ENCODE measurements at regions not wholly inside any gene's neighbourhood (a gene's known extent, or its start where the extent isn't known, plus 50 kb on each side); places are given as distances from the start of the nearest gene placed in this dataset.

DNA sequence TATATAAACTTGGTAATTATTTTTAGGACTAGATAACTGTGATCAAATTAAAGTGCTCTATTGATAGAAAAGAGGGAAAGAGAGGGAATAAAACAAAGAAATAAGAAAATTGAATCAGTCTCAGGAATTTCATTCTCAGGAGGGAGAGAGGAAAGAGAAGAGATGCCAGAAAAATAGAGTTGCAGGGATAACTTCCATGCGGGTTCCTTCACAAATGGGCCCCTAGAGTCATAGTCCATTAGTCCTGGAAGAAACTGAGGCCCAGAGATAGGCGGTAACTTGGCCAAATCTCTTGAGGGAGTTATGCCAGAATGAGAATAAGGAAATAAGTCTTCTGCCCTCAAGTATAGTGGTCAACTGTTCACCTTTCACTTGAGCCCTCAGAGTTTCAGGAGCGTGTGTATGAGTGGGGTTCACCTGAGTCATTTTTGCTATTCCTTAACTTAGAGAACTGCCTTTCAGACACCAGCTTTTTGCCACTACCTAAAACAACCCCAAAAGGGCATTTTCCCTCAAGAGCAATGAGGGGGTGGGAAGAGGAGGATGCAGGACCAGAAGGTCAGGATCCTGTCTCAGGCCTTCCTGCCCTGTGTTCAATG is 192.6 kb downstream of the MEX3B start:
- Histone ChIP-seq H2AFZ (ENCODE audit: low read depth) (no peak overlapping the region), H3K4me2 (no peak overlapping the region), H4K20me1 (ENCODE audit: insufficient read depth) (no peaks in the 10 kb centered on the region), H3K36me3 (ENCODE audit: insufficient read depth) (no peaks in the 10 kb centered on the region), H3K27ac (no peak overlapping the region), H3K79me2 (ENCODE audit: insufficient read depth, low read depth) (no peaks in the 10 kb centered on the region), H3K4me1 (ENCODE audit: low read depth, poor library complexity, severe bottlenecking) (no peaks in the 10 kb centered on the region), H3K4me3 (IDR thresholded peaks at IDR 0.05; ENCODE audit: insufficient read depth, low read depth, low read length) (no peak overlapping the region), H3K9ac (no peak overlapping the region), H3K27me3 (ENCODE audit: insufficient read depth, low read depth) (no peaks in the 10 kb centered on the region)
- TF ChIP-seq, protein P1, sequence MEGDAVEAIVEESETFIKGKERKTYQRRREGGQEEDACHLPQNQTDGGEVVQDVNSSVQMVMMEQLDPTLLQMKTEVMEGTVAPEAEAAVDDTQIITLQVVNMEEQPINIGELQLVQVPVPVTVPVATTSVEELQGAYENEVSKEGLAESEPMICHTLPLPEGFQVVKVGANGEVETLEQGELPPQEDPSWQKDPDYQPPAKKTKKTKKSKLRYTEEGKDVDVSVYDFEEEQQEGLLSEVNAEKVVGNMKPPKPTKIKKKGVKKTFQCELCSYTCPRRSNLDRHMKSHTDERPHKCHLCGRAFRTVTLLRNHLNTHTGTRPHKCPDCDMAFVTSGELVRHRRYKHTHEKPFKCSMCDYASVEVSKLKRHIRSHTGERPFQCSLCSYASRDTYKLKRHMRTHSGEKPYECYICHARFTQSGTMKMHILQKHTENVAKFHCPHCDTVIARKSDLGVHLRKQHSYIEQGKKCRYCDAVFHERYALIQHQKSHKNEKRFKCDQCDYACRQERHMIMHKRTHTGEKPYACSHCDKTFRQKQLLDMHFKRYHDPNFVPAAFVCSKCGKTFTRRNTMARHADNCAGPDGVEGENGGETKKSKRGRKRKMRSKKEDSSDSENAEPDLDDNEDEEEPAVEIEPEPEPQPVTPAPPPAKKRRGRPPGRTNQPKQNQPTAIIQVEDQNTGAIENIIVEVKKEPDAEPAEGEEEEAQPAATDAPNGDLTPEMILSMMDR (conservative IDR thresholded peaks at IDR 0.05; ENCODE audit: low read depth, low read length), result no peak

DNA sequence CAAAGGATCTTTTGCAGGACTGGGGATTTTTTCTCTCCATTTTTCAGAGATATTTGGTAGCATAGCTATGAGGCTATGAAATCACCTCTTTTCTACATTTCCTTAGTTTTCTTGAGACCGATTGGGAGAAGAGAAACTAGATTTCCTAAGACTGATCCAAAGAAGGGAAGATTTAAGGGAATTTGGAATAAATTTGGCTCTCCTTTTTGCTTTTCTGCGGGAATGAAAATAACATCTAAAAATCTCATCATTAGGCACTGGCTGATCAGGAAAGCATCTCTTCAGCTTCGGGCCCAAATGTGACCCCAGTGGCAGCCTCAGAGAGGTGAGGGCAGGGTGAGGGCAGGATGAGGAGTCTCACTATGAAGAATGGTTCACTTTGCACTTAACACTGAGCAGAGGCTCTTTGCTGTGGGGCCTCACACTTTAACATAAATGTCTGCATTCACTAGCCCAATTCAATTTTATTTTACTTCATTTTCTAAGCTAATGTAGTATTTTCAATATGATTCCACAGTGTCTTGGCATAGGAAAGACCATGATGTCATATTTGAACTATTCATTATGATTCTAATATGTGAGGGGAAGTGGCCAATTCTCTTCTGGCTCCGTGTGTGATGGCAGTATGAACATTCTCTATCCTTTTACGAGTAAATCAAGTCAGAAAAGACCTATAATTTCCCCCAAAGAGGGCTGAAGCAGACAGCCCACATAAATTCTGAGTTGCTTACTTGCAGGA is 193.2 kb downstream of the MEX3B start:
- H2AFZ ChIP-seq (ENCODE audit: low read depth), result no peak overlapping the region
- H3K4me3 ChIP-seq (IDR thresholded peaks at IDR 0.05; ENCODE audit: insufficient read depth, low read depth, low read length), result no peak overlapping the region
- H3K27ac ChIP-seq, result no peak overlapping the region
- no peak overlapping the region for H3K4me2 ChIP-seq
- H3K36me3 ChIP-seq (ENCODE audit: insufficient read depth), result no peaks in the 10 kb centered on the region
- TF ChIP-seq, protein P1 (conservative IDR thresholded peaks at IDR 0.05; ENCODE audit: low read depth, low read length), result no peak
- no peaks in the 10 kb centered on the region for H3K4me1 ChIP-seq (ENCODE audit: low read depth, poor library complexity, severe bottlenecking)
- no peak overlapping the region for H3K9ac ChIP-seq
- no peaks in the 10 kb centered on the region for H4K20me1 ChIP-seq (ENCODE audit: insufficient read depth)
- H3K27me3 ChIP-seq (ENCODE audit: insufficient read depth, low read depth), result no peaks in the 10 kb centered on the region
- no peaks in the 10 kb centered on the region for H3K79me2 ChIP-seq (ENCODE audit: insufficient read depth, low read depth)

DNA sequence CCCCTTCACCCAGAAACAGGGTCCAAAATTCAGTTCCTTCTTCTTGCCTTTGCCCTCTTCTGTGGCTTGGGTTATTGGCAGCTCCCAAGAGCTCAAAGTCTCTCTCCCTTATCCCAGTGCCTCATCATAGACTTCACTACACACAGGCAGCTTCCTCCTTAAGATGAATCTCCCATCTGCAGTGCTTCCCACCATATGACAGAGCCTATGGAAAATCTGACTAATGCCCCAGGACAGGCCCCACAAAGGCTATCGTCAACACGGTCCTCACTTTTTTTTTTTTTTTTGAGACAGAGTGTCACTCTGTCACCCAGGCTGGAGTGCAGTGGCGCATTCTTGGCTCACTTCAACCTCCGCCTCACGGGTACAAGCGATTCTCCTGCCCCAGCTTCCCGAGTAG is 194.1 kb downstream of the MEX3B start:
- H3K27me3 ChIP-seq (ENCODE audit: insufficient read depth, low read depth), result no peaks in the 10 kb centered on the region
- no peak overlapping the region for H3K4me2 ChIP-seq
- TF ChIP-seq, protein P1 (conservative IDR thresholded peaks at IDR 0.05; ENCODE audit: low read depth, low read length), result no peak
- no peaks in the 10 kb centered on the region for H3K79me2 ChIP-seq (ENCODE audit: insufficient read depth, low read depth)
- H3K36me3 ChIP-seq (ENCODE audit: insufficient read depth), result no peaks in the 10 kb centered on the region
- no peak overlapping the region for H3K4me3 ChIP-seq (IDR thresholded peaks at IDR 0.05; ENCODE audit: insufficient read depth, low read depth, low read length)
- no peak overlapping the region for H3K9ac ChIP-seq
- H3K4me1 ChIP-seq (ENCODE audit: low read depth, poor library complexity, severe bottlenecking), result no peaks in the 10 kb centered on the region
- no peaks in the 10 kb centered on the region for H4K20me1 ChIP-seq (ENCODE audit: insufficient read depth)
- H2AFZ ChIP-seq (ENCODE audit: low read depth), result no peak overlapping the region
- H3K27ac ChIP-seq, result no peak overlapping the region

DNA sequence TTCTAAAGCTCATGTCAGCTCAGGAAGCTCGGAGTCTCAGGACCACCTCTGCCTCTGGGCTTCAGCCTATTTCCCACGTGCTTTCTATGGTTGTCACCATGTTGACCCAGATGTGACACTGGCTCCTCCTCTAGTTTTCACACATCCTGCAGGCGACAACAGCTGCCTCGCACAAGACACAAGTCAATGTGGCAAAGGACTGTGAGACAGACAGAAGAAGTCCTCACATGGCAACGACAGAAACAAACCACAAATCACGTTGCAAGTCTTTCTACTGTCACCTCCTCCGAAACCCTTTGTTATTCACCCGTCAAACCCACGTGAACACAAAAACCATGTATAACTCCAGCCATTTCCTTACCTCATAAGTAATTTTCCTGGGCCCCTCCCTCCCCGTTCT is 194.5 kb downstream of the MEX3B start:
- H3K36me3 ChIP-seq (ENCODE audit: insufficient read depth), result no peaks in the 10 kb centered on the region
- H3K79me2 ChIP-seq (ENCODE audit: insufficient read depth, low read depth), result no peaks in the 10 kb centered on the region
- H3K9ac ChIP-seq, result no peak overlapping the region
- TF ChIP-seq, protein P1 (conservative IDR thresholded peaks at IDR 0.05; ENCODE audit: low read depth, low read length), result no peak
- H3K4me2 ChIP-seq, result no peak overlapping the region
- no peak overlapping the region for H3K27ac ChIP-seq
- H3K4me1 ChIP-seq (ENCODE audit: low read depth, poor library complexity, severe bottlenecking), result no peaks in the 10 kb centered on the region
- H3K4me3 ChIP-seq (IDR thresholded peaks at IDR 0.05; ENCODE audit: insufficient read depth, low read depth, low read length), result no peak overlapping the region
- no peaks in the 10 kb centered on the region for H4K20me1 ChIP-seq (ENCODE audit: insufficient read depth)
- no peak overlapping the region for H2AFZ ChIP-seq (ENCODE audit: low read depth)
- no peaks in the 10 kb centered on the region for H3K27me3 ChIP-seq (ENCODE audit: insufficient read depth, low read depth)

Data from KMS-11 (cell line).